Head of caudate nucleus (tissue), 42 donors: ENCODE measurements at regions not wholly inside any gene's neighbourhood (a gene's known extent, or its start where the extent isn't known, plus 50 kb on each side); places are given as distances from the start of the nearest gene placed in this dataset.

Experiments used
- DNase-seq, 42 donors: peaks; one replicate each; pipeline versions ENCODE4 v3.0.0 to v3.0.0-alpha.2; 2020 to 2021; ENCODE audit warnings: mixed read lengths in 7 of 42
- intact Hi-C: fragments of 100-400 bp; cut with DNase I; formaldehyde crosslinking; loops from one replicate; pipeline ENCODE4 v1.15.0; 2022

DNA sequence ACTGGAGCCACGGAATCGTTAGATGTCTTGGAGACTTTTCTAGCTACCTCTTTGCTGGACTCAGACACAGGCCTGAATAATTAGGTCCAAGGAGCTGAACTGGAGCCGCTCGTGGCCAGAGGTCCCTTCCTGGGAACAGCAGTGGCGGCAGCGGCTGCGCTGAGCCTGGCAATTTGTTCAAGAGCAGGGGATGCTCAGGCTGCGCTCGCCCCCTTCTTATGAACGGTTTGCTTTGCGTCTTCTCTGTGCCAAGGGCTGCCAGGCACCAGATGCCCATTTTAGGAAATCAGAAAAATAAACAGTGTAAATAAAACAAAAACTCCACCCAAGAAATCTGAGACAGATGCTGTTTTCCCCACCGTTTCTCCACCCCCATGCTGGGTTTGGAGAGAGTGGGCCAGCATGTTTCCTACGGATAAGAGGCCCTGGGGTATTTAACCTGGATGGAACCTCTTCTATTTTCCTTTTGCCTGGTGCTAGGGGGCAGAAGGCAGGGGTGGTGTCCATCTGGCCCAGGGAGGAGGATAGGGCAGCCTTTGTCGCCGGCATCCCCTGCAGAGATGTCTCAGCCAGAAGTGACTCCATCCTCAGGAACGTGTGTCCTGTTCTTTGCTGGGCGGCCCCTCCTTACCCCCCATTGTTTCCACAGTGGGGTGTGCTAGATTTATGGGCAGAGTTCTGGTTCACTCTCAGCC, 163.4 kb downstream of the SEC14L1 start:
- no peak for DNase-seq
- intact Hi-C loops: no loop called here

DNA sequence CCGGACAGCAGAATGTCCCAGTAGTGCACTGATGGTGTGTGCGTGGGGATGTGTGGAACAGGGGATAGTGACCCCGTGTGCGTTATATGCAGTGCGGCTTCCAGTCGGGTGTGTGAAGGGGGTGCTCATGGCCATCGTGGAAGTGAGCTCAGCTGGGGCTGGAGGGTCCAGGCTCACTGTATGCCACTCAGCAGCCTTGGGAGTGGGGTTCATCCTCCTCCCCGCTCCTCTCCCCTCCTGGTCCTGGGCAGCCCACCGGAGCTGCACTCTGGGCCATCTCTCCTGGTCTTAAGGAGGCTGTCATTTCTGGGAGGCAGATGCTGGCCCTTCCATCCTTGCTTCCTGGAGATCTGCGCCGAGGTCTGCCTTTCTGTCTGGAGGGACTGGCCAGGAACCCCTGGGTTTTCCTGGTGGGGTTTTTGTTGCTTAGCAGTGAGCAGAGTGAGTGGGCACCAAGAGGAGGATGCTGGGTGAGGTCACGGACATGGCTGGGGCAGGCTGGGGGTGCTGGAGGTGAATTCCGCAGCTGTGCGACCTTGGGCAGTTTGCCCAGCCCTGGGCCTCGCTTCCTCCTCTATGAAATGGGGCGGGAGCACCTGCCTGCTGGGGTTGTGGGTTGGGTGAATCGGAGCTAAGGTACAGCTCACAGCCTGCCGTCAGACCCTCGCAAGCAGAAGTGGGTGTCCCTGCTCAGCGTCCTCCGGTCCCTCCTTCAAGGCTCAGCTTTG, 164.1 kb downstream of the SEC14L1 start:
- intact Hi-C loops: no loop called here
- DNase-seq: no peak

DNA sequence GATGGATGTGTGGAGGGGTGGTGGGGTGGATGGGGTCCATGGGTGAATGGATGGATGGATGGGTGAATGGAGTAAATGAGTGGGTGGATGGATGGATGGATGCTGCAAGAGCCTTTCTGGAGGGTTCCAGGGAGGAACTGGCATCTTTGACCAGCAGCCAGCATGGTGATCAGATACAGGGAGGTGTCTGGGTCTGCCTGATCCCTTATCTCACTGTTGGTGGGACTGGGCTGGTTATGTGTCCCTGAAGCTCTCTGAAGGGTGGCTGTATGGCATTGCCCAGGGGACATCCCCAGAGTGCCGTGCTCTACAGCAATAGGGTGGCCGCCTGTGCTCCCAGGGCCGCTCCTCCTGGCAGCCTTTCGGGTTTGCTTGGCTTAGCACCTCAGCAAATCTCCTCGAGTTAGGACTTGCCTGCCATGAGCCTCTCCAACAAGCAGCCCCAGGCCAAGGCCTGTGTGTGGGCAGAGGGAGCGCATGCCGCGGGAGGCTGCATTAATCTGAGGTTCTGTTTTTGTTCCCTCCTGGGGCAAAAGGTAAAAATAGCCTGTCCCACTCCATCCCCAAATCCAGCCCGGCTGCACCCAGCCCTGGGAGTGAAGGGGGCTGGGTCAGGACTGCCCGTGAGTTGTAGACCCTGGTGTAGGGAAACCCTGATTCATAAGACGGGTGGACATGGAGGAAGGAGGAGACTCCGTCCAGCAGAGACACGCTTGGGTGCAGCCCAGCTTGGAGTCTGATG, 165.4 kb downstream of the SEC14L1 start:
- no peak for DNase-seq
- intact Hi-C loops: no loop called here

- intact Hi-C loops: no loop called here
- DNase-seq: no peak
Measured at GRCh38 chr17:77306790-77307478, 166.2 kb downstream of the SEC14L1 start.

DNA sequence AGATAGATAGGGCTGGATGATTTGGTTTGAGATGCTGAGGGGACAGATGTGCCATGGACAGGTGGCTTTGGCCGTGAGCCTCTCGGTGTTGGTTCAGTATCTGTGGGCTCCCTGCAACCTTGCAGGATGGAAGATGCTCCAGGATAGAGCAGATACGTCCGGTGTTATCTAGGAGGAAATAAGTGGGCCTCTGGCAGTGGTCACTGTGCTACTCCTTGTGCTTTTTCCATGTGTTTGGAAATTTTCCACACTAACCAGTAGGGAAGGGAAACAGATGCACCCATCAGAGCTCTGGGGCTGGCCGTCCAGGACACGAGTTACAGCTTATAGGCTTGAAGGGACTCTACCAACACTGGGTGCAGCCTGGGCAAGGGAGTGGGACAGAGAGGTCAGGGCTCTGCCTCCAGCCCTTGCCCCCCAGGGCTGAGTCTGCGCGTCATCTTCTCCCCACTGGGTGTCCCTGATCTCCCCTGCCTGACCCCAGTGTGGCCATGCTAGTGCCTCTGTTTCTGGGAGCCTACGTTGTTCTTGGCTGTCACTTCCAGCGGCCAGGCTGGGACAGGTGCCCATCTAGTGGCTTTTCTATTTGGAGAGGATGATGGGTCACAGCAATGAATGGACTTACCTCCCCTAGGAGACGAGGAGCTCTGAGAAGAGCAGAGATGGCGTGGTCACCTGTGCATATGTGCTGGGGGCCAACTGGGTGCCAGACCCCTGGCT, 166.9 kb downstream of the SEC14L1 start:
- intact Hi-C loops: no loop called here
- DNase-seq: no peak

DNA sequence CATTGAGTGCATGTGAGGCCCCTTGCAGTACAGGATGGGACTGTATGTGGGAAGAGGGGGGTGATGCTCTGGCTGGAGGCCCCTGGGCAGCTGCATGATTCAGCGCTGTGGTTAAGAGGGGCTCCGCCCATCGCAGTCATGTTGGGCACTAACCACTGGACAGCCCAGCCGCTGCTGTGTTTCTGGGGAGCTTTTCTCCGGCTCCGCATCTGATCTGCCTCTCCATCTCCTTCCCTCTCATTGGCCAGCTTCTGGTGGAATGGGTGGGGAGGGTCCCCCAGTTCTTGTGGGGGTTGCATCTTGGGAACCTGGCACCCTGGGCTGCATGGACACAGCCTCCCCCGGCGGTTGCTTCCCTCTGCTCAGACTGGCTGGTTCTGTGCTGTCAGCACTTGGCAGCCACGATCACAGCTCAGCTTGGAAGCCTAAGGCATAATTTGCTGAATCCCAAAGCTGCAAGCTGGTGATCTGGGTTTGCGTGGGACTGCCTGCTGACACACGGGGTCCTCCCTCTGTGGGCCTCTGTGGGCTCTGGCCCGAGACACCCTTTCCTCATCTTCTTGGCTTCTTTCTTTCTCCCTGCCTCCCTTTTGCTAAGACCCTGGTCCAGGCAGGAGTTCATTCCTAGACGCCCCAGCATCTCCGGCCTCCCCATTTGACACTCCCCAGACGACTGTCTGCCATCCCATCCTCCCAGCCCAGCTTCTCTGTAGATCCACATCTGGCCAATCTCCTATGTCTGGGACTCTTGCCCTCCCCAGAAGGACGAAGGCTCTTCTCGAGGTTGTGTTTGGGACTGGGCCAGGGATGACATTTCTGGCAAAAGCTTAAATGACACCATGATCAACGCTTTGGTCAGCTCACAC, 168.3 kb downstream of the SEC14L1 start:
- no peak for DNase-seq
- intact Hi-C loops: no loop called here

- no peak for DNase-seq
- intact Hi-C loops: no loop called here
Measured at GRCh38 chr17:77310336-77310735, 169.6 kb downstream of the SEC14L1 start.

DNA sequence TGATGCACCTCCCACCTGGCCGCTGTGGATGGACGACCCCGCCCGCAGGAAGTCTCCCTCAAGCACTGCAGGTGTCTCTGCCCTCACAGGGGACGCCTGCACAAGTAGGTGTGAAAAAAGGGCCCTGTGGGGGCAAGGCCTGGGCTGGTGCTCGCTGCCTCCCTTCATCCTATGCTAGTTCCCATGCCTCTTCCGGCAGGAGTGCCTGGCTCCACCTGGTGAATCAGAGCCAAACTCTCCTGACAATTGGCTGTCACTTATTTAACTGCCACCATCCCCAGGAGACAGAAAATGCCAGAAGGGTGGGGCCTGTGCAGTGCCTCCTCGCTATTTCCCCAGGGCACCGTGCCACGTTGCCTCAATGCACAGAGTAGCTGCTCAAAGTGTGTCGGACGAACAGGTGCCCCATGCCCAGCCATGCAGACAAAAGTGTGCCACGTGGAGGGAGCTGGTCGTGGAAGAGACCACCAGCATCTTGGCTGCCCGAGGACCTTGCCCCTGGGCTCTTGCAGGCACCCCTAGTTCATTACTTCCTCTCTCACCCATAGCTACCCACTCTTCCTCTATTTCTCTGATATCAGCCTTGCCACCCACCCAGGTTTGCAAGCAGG, 170.7 kb downstream of the SEC14L1 start:
- no peak for DNase-seq

DNA sequence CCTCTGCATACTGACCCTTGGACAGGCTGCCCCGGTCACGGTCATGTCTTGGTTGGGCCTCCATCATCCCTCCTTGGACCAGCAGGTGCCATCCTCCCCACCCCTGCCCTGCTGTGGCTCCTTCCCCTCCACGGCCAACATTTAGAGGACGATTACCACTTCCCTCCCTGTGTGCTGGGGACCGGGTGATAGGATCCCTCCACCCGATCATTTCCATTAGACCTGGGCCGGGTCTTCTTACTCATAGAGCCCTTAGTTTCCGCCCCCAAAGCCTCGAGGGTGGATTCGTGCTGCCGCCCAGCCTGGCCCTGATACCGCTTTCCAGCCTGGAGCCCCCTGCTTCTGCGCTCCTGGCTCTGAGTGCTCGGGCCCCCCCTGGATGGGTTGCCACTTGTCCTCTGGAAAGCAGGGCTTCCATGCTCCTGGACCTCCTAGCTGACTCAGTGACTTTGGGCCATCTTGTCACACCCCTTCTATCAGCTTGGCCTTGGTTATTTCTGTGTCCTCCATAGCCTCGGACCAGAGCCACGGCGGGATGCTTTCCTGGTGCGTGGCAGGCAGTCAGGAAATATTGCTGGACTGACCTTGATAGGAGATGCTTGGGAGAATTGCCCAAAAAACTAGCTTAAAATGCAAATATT, 171.4 kb downstream of the SEC14L1 start:
- intact Hi-C loops: no loop called here
- DNase-seq: no peak

More for the DNA sequence above, 170.7 kb downstream of the SEC14L1 start:
- intact Hi-C loops: no loop called here

GRCh38 chr17:77312786-77313599, 172.2 kb downstream of the SEC14L1 start:
- peak in 15 of 42 donors; percentile 26 to 68 (median 49) for DNase-seq
- intact Hi-C loops: no loop called here

DNA sequence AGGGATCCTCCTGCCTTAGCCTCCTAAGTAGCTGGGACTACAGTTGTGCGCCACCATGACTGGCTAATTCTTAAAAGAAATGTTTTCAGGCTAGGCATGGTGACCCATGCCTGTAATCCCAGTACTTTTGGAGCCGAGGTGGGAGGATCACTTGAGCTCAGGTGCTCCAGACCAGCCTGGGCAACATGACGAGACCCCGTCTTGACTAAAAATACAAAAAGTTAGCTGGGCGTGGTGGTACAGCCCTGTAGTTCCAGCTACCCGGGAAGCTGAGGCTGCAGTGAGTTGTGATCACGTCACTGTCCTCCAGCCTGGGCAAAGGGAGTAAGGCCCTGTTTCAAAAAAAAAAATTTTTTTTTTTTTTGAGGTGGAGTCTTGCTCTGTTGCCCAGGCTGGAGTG, 173.1 kb downstream of the SEC14L1 start:
- intact Hi-C loops: no loop called here
- DNase-seq: peak in 3 of 42 donors; percentile 1 to 5 (median 1)

GRCh38 chr17:77314601-77315000, 173.8 kb downstream of the SEC14L1 start:
- intact Hi-C loops: no loop called here
- peak in 1 of 42 donors; percentile 9 for DNase-seq

- intact Hi-C loops: no loop called here
- DNase-seq: peak in 2 of 42 donors; percentile 1 to 2
Measured at GRCh38 chr17:77315010-77315409, 174.2 kb downstream of the SEC14L1 start.

DNA sequence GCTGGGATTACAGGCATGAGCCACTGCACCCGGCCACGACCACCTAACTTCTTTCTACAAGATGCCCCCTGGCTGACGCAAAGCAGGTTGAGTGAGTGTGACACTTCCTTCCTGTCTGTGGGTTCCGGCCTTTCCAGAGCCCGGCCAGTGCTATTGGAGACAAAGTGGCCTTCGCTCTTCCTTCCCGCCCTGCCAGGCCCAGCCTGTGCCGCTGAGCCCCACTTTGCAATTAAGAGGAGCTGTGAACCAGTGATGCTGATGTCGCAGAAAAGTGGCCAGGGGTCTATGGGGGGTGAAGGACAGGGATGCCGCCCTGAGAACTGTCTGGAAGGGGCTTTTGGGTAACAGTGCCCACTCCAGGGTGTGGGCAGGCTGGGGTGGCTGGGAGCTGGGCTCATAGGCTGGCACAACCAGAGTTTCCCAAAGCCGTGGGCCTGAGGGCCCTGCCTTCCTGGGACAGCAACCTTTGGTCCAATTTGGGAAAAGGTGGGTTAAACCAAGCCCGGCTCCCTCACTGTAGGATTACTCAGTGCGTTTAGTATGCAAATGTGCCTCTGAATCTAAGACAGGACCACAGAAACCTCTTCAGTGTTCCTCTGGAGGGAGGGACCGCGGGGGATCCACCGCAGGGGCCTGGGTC, 174.9 kb downstream of the SEC14L1 start:
- intact Hi-C loops: no loop called here
- peak in 4 of 42 donors; percentile 7 to 45 (median 20) for DNase-seq

DNA sequence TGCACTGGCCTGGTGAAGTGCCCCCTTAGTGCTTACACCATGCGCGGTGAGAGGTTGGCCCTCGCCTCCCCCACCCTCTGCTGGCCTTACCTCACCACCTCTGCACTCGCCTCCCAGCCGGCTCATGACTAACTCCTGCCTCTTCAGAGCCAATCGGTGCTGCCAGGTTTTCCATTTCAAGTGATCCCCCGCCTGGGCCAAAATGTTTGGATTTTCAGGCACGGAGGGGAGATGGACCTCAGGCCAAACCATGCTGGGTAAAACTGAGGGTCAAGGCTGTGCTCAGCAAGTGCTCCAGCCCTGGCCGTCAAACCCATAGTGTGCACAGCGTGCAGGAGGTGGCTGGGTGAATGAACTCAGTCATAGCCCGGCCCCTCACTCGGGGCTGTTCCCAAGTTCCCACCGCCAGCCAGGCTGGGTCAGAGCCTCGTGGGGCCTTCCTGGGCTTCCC, 175.4 kb downstream of the SEC14L1 start:
- peak in 8 of 42 donors; percentile 6 to 79 (median 42) for DNase-seq
- intact Hi-C loops: no loop called here

DNA sequence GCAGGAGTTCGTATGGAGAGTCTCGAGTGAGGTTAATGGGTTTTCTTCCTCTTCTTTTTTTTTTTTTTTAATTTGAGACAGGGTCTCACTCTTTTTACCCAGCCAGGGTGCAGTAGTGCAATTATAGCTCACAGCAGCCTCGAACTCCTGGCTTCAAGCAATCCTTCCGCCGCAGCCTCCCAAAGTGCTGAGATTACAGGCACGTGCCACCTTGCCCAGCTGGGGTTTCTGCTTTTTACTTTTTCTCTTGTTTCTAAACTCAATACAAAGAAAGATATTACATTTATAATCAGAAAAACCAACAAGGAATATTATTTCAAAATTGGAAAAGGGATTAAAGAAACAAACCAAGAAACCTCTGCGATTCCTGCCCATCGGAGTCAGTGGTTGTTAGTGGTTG, 175.9 kb downstream of the SEC14L1 start:
- no peak for DNase-seq
- intact Hi-C loops: no loop called here
